ENCODE measurements at regions not wholly inside any gene's neighbourhood (a gene's known extent, or its start where the extent isn't known, plus 50 kb on each side); places are given as distances from the start of the nearest gene placed in this dataset.
A peak's percentile ranks its signal among the peaks of the same experiment; 100 is the strongest.

GRCh38 chr11:70506986-70507385, 108.7 kb downstream of the CTTN start:
- Histone ChIP-seq H3K4me3 (no peak overlapping the region), H3K27ac (no peak overlapping the region), H3K9me3 (no peaks in the 10 kb centered on the region), H3K36me3 (ENCODE audit: insufficient read depth in 1 of 2, low read depth in 1 of 2) (no peaks in the 10 kb centered on the region), H3K4me1 (no peaks in the 10 kb centered on the region), H3K27me3 (ENCODE audit: insufficient read depth in 3 of 3, low read length in 2 of 3) (peaks cover 0 to 16% (median 10%) of the 10 kb centered on the region in 3 donors)
- 58 to 72% (median 62%) methylated on average over 7 of the region's 7 CpGs for WGBS, 3 donors
- no peak for ATAC-seq
- intact Hi-C loops (cut with DNase I): no loop called here
- TF ChIP-seq CTCF (IDR thresholded peaks at IDR 0.05): no peak
- DNase-seq: no peak

GRCh38 chr11:70507466-70508230, 109.3 kb downstream of the CTTN start:
- no peak overlapping the region for H3K4me3 ChIP-seq
- no peak overlapping the region for H3K27ac ChIP-seq
- intact Hi-C loops (cut with DNase I): no loop called here
- no peak for ATAC-seq
- H3K27me3 ChIP-seq (ENCODE audit: insufficient read depth in 3 of 3, low read length in 2 of 3): peaks cover 0 to 16% (median 10%) of the 10 kb centered on the region in 3 donors
- peaks cover 6% of the 10 kb centered on the region for H3K9me3 ChIP-seq
- TF ChIP-seq CTCF (IDR thresholded peaks at IDR 0.05): no peak
- WGBS, 3 donors: 63 to 83% (median 68%) methylated on average over 20 of the region's 20 CpGs
- H3K4me1 ChIP-seq: no peaks in the 10 kb centered on the region
- peak; percentile 4 to 8 for DNase-seq
- no peaks in the 10 kb centered on the region for H3K36me3 ChIP-seq (ENCODE audit: insufficient read depth in 1 of 2, low read depth in 1 of 2)

- intact Hi-C loops (cut with DNase I): no loop called here
- DNase-seq: peak in 1 of 2 donors; percentile 12
- peaks cover 0 to 16% (median 9%) of the 10 kb centered on the region in 3 donors for H3K27me3 ChIP-seq (ENCODE audit: insufficient read depth in 3 of 3, low read length in 2 of 3)
- no peak overlapping the region for H3K27ac ChIP-seq
- H3K4me1 ChIP-seq: no peaks in the 10 kb centered on the region
- peaks cover 10% of the 10 kb centered on the region for H3K9me3 ChIP-seq
- H3K4me3 ChIP-seq: no peak overlapping the region
- H3K36me3 ChIP-seq (ENCODE audit: insufficient read depth in 1 of 2, low read depth in 1 of 2): no peaks in the 10 kb centered on the region
- no peak for ATAC-seq
- no peak for TF ChIP-seq CTCF (IDR thresholded peaks at IDR 0.05)
- 85 to 96% (median 93%) methylated on average over 3 of the region's 3 CpGs for WGBS, 3 donors
Measured at GRCh38 chr11:70508231-70508480, 109.8 kb downstream of the CTTN start.

GRCh38 chr11:70509476-70509875, 111.1 kb downstream of the CTTN start:
- intact Hi-C loops (cut with DNase I): no loop called here
- Histone ChIP-seq H3K27me3 (ENCODE audit: insufficient read depth in 3 of 3, low read length in 2 of 3) (peaks cover 0 to 16% (median 5%) of the 10 kb centered on the region in 3 donors), H3K27ac (no peak overlapping the region), H3K4me3 (no peak overlapping the region), H3K36me3 (ENCODE audit: insufficient read depth in 1 of 2, low read depth in 1 of 2) (no peaks in the 10 kb centered on the region), H3K9me3 (peaks cover 10% of the 10 kb centered on the region), H3K4me1 (no peaks in the 10 kb centered on the region)
- TF ChIP-seq CTCF (IDR thresholded peaks at IDR 0.05): no peak
- WGBS, 3 donors: 78 to 83% (median 82%) methylated on average over 8 of the region's 8 CpGs
- DNase-seq (peak in 1 of 2 donors; percentile 8), ATAC-seq (no peak)

GRCh38 chr11:70510106-70510505, 111.8 kb downstream of the CTTN start:
- no peak for TF ChIP-seq CTCF (IDR thresholded peaks at IDR 0.05)
- Histone ChIP-seq H3K4me3 (no peak overlapping the region), H3K27me3 (ENCODE audit: insufficient read depth in 3 of 3, low read length in 2 of 3) (peaks cover 0 to 16% (median 5%) of the 10 kb centered on the region in 3 donors), H3K36me3 (ENCODE audit: insufficient read depth in 1 of 2, low read depth in 1 of 2) (no peaks in the 10 kb centered on the region), H3K27ac (no peak overlapping the region), H3K4me1 (no peaks in the 10 kb centered on the region), H3K9me3 (peaks cover 10% of the 10 kb centered on the region)
- intact Hi-C loops (cut with DNase I): no loop called here
- DNase-seq (peak in 1 of 2 donors; percentile 19), ATAC-seq (no peak)
- WGBS, 3 donors: 95 to 100% (median 96%) methylated on average over 4 of the region's 4 CpGs
